ENCODE measurements at regions not wholly inside any gene's neighbourhood (a gene's known extent, or its start where the extent isn't known, plus 50 kb on each side); places are given as distances from the start of the nearest gene placed in this dataset.

GRCh38 chr9:90727488-90727887 is 74.1 kb upstream of the SYK start:
- intact Hi-C loops (cut with micrococcal nuclease): no loop called here
- no peak overlapping the region for H3K4me3 Mint-ChIP-seq

DNA sequence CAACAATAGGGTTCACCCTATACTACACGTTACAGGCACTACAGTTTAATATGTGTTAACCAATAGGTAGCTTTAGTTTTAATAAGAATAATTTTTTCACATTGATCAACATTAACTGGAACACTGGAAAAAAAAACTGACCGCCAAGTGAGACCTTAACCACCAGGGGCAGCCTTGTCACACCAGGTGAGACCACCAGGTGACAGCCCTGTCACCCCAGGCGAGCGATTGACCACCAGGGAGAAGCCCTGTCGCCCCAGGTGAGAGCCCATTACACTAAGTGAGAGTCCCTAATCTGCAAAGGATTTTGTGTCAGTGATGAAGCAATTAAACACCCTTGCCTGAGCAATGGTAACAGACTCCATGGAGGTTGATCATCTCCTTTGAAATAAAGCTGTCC is 75.4 kb upstream of the SYK start:
- CTCF ChIA-PET: interaction anchor here (0.8 kb wide), 1 partner anchor 144 kb away, joined by 3 read pairs; no protein-coding TSS in a partner anchor
- POLR2A ChIA-PET: no interaction called here
- no peak overlapping the region for H3K27ac Mint-ChIP-seq
- no peaks in the 10 kb centered on the region for H3K4me1 Mint-ChIP-seq
- no peaks in the 10 kb centered on the region for H3K9me3 Mint-ChIP-seq
- H3K36me3 Mint-ChIP-seq (ENCODE audit: low read depth): no peaks in the 10 kb centered on the region
- DNase-seq: no peak
- intact Hi-C loops (cut with micrococcal nuclease): no loop called here
- H3K27me3 Mint-ChIP-seq: peaks cover 3% of the 10 kb centered on the region
- no peak for TF ChIP-seq CTCF (IDR thresholded peaks at IDR 0.05)
- H3K4me3 Mint-ChIP-seq: no peak overlapping the region
- no peak for ATAC-seq (ENCODE audit: low read depth)

More at GRCh38 chr9:90727488-90727887, 74.1 kb upstream of the SYK start:
- H3K4me1 Mint-ChIP-seq: no peaks in the 10 kb centered on the region
- POLR2A ChIA-PET: no interaction called here
- no peaks in the 10 kb centered on the region for H3K36me3 Mint-ChIP-seq (ENCODE audit: low read depth)
- ATAC-seq (ENCODE audit: low read depth): no peak
- DNase-seq: no peak
- CTCF ChIA-PET: no interaction called here
- TF ChIP-seq CTCF (IDR thresholded peaks at IDR 0.05): no peak
- H3K27me3 Mint-ChIP-seq: peaks cover 11% of the 10 kb centered on the region
- no peaks in the 10 kb centered on the region for H3K9me3 Mint-ChIP-seq
- H3K27ac Mint-ChIP-seq: no peak overlapping the region

DNA sequence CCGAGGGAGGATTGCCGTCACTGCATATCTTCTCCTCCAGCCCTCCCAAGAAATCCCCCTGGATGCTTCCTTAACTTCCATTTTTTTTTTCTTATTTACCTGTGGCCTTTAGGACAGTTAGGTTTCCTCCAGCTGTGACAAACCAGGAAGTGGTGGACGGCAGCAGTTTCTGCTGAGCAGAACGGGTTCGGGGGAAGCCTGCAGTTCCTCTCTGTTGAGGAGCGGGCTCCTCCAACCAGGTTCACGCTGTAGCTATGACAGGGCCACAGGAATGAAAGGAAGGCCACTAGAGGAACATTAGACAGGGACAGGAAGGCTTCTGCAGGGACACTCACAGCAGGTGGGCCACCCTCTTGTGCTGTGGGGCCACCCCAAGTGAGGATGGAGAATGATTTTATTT is 76.7 kb upstream of the SYK start:
- POLR2A ChIA-PET: no interaction called here
- TF ChIP-seq CTCF (IDR thresholded peaks at IDR 0.05): no peak
- no peak for DNase-seq
- Mint-ChIP-seq H3K4me1 (no peaks in the 10 kb centered on the region), H3K9me3 (no peaks in the 10 kb centered on the region), H3K4me3 (no peak overlapping the region), H3K36me3 (ENCODE audit: low read depth) (no peaks in the 10 kb centered on the region), H3K27ac (no peak overlapping the region), H3K27me3 (no peaks in the 10 kb centered on the region)
- intact Hi-C loops (cut with micrococcal nuclease): no loop called here
- CTCF ChIA-PET: no interaction called here
- ATAC-seq (ENCODE audit: low read depth): no peak

- POLR2A ChIA-PET: no interaction called here
- H3K36me3 Mint-ChIP-seq (ENCODE audit: low read depth): no peaks in the 10 kb centered on the region
- CTCF ChIA-PET: no interaction called here
Measured at GRCh38 chr9:90724112-90724511, 77.5 kb upstream of the SYK start.

GRCh38 chr9:90722071-90722470 is 79.4 kb upstream of the DIRAS2 start:
- Mint-ChIP-seq H3K27ac (no peak overlapping the region), H3K27me3 (no peaks in the 10 kb centered on the region), H3K36me3 (ENCODE audit: low read depth) (no peaks in the 10 kb centered on the region), H3K4me1 (no peaks in the 10 kb centered on the region), H3K4me3 (no peak overlapping the region), H3K9me3 (no peaks in the 10 kb centered on the region)
- CTCF ChIA-PET: interaction anchor here (0.6 kb wide), 1 partner anchor 33 kb away, joined by 3 read pairs; no protein-coding TSS in a partner anchor
- POLR2A ChIA-PET: no interaction called here
- ATAC-seq (ENCODE audit: low read depth) (no peak), DNase-seq (no peak)
- intact Hi-C loops (cut with micrococcal nuclease): no loop called here
- TF ChIP-seq CTCF (IDR thresholded peaks at IDR 0.05): no peak

More at GRCh38 chr9:90724112-90724511, 77.5 kb upstream of the SYK start:
- Mint-ChIP-seq H3K4me1 (no peaks in the 10 kb centered on the region), H3K27ac (no peak overlapping the region), H3K9me3 (no peaks in the 10 kb centered on the region), H3K27me3 (no peaks in the 10 kb centered on the region), H3K4me3 (no peak overlapping the region)
- intact Hi-C loops (cut with micrococcal nuclease): no loop called here
- no peak for DNase-seq
- ATAC-seq (ENCODE audit: low read depth): no peak
- no peak for TF ChIP-seq CTCF (IDR thresholded peaks at IDR 0.05)
